GM19395 (cell line): ENCODE measurements at regions not wholly inside any gene's neighbourhood (a gene's known extent, or its start where the extent isn't known, plus 50 kb on each side); places are given as distances from the start of the nearest gene placed in this dataset.
A peak's percentile ranks its signal among the peaks of the same experiment; 100 is the strongest.

Source experiments
- ATAC-seq: cut with Tn5 transposase; IDR thresholded peaks from one replicate; pipeline ENCODE4 v1.9.1; 2021; ENCODE audit warnings: mild to moderate bottlenecking, moderate library complexity; ENCODE audit not compliant: unreplicated experiment

GRCh38 chr3:117671722-117672318 lies 962.2 kb downstream of the TUSC7 start:
- no peak for ATAC-seq

GRCh38 chr3:117674321-117674720 lies 964.7 kb downstream of the TUSC7 start:
- ATAC-seq = no peak

- ATAC-seq = no peak
Observed at GRCh38 chr3:117681619-117682018, 972.0 kb downstream of the TUSC7 start.

- ATAC-seq = no peak
Observed at GRCh38 chr3:117687096-117687495, 977.5 kb downstream of the TUSC7 start.

GRCh38 chr3:117688583-117688982 lies 979.0 kb downstream of the TUSC7 start:
- ATAC-seq = no peak

GRCh38 chr3:117691526-117691925 lies 981.9 kb downstream of the TUSC7 start:
- no peak for ATAC-seq

GRCh38 chr3:117692416-117692995 lies 982.9 kb downstream of the TUSC7 start:
- ATAC-seq = no peak

GRCh38 chr3:117695321-117695720 lies 985.7 kb downstream of the TUSC7 start:
- no peak for ATAC-seq

- no peak for ATAC-seq
Observed at GRCh38 chr3:117695871-117696645, 986.5 kb downstream of the TUSC7 start.

GRCh38 chr3:117696851-117697407 lies 987.4 kb downstream of the TUSC7 start:
- ATAC-seq = no peak

- no peak for ATAC-seq
Observed at GRCh38 chr3:117699058-117699457, 989.5 kb downstream of the TUSC7 start.

GRCh38 chr3:117700573-117701360 lies 991.2 kb downstream of the TUSC7 start:
- no peak for ATAC-seq

GRCh38 chr3:117705011-117705410 lies 995.4 kb downstream of the TUSC7 start:
- ATAC-seq = no peak

GRCh38 chr3:117706037-117706436 lies 996.5 kb downstream of the TUSC7 start:
- no peak for ATAC-seq

- ATAC-seq = no peak
Observed at GRCh38 chr3:117706756-117707155, 997.2 kb downstream of the TUSC7 start.

GRCh38 chr3:117708601-117709000 lies 999.0 kb downstream of the TUSC7 start:
- ATAC-seq = no peak

- no peak for ATAC-seq
Observed at GRCh38 chr3:117709108-117709507, 999.5 kb downstream of the TUSC7 start.

- ATAC-seq = no peak
Observed at GRCh38 chr3:117710501-117710900, 1000.9 kb downstream of the TUSC7 start.

GRCh38 chr3:117719316-117719926 lies 1009.8 kb downstream of the TUSC7 start:
- ATAC-seq = peak; percentile 72

- no peak for ATAC-seq
Observed at GRCh38 chr3:117721866-117722265, 1012.3 kb downstream of the TUSC7 start.

GRCh38 chr3:117722856-117723255 lies 1013.3 kb downstream of the TUSC7 start:
- peak; percentile 68 for ATAC-seq
